Stimulated activated CD4-positive, alpha-beta T cell treated with anti-CD3 and anti-CD28 coated beads, Interleukin-12 subunit alpha, Interleukin-12 subunit beta, amount 100 ng/mL, for 24 hours (primary cell): ENCODE measurements at regions not wholly inside any gene's neighbourhood (a gene's known extent, or its start where the extent isn't known, plus 50 kb on each side); places are given as distances from the start of the nearest gene placed in this dataset.

Experiments used
- DNase-seq, 2 experiments: peaks; one replicate each; pipeline ENCODE4 v3.0.0-alpha.2; 2020; ENCODE audit warnings: low read depth in 2 of 2

GRCh38 chr2:128808462-128809258 lies 490.0 kb upstream of the HS6ST1 start:
- no peak for DNase-seq

- DNase-seq = no peak
Measured at GRCh38 chr2:128809259-128809636, 490.6 kb upstream of the HS6ST1 start.

- no peak for DNase-seq
Measured at GRCh38 chr2:128809880-128810279, 491.2 kb upstream of the HS6ST1 start.

DNA sequence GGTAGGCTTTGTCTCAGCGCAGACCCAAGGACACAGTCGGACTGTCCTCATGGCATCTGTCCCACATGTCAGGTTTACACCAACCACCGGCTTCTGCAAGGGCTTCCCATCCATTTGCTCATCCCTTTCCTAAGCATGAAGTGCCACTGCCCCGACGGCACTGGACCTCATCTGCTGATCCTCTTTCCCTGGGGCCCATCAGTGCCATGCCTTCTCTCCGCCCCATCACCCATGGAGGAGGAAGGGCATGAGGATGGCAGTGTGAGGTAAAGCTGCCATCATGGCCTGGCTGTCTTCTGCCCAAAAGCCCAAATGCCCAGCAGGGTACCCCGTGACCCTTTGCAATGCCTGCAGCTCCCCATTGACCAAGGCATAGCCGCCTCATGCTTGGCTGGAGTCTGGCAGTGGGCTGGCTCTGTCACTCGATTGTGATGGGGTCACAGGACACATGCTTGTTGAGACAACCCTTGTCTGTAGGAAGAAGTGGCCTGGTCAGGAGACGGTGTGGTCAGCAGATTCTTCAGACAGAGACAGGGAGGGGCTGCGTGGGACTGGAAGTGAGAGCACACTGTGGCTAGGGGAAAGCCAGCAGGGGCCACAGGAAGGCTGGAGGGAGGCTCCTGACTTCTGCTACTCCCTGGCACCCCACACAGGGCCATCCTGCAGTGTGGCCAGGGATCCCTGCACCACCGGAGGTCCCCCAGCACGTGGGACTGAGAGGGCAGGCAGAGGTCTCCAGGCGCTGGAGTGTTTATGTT lies 493.7 kb upstream of the HS6ST1 start:
- no peak for DNase-seq

GRCh38 chr2:128813352-128814034 lies 494.8 kb upstream of the HS6ST1 start:
- no peak for DNase-seq

DNA sequence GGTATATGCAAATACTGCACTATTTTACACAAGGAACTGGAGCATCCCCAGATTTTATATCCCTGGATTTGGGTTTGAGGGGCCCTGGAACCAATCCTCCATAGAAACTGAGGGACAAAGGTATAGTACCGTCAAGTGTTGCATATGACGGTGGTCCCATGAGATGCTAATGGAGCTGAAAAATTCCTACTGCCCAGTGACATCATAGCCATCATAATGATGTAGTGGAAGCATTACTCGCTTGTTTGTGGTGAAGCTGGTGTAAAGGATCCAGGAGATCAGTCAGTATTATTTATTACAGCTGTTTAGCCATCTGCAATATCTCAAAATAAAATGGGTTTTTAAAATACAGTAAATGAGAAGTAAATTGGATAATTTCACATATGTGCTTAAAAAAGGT lies 496.6 kb upstream of the HS6ST1 start:
- DNase-seq = no peak

DNA sequence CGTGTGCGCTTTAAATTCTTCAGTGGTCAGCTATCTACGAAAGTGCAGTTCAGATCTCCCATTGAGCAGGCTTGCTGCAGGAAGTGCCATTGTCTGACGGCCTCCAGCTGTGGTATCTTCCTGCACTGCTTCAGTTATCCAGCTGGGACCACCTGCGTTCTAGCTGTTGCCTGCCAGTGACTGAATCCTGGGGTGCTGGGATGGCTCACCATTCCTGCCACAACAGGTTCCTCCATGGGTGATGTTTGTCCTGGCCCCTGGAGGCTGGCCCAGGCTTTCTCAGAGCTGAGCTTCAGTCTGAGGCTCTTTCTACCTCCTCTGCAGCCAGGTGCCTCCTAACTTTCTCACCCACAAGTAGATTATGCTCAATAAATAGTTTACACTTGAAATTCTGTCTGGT lies 498.5 kb upstream of the HS6ST1 start:
- DNase-seq = no peak

DNA sequence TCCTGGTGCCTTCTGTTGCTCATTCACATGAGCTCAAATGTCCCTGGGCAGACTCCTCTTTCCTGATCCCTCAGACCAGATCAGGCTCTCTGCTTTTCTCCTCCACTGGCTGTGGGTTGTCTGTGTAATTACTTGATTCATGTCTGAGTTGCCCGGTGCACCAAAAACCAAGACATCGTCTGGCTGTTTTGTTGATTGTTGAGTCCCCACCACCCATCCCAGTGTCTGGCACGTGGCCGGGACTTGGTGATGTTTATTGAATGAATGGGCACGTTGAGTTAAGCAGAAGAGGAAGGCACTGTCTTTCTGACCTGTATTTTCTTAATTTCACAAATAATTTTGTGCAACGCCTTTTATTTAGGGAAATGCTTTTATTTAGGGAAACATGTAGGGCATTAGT lies 499.1 kb upstream of the HS6ST1 start:
- DNase-seq = no peak

DNA sequence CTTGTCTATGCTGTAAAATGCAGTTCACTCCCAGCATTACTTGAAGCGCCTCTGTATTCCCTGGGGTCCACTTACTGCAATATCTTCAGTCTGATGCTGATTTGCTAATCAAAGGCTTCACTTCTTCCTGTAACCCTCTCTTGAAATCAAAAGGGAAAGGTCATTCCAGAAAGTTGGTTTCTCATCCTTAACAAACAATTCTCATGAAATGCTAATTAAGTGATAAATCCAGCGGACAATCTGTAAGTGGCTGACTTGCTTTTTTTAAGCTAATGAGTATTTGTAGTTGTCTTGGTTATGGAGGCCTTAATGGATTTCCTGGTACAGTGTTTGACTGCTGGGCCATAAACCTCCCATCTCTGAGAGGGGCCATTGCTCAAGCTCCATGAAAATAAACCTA lies 499.6 kb upstream of the HS6ST1 start:
- no peak for DNase-seq

- DNase-seq = no peak
Measured at GRCh38 chr2:128818704-128819491, 500.2 kb upstream of the HS6ST1 start.

GRCh38 chr2:128820452-128820851 lies 501.8 kb upstream of the HS6ST1 start:
- no peak for DNase-seq

- DNase-seq = no peak
Measured at GRCh38 chr2:128821010-128821409, 502.3 kb upstream of the HS6ST1 start.

DNA sequence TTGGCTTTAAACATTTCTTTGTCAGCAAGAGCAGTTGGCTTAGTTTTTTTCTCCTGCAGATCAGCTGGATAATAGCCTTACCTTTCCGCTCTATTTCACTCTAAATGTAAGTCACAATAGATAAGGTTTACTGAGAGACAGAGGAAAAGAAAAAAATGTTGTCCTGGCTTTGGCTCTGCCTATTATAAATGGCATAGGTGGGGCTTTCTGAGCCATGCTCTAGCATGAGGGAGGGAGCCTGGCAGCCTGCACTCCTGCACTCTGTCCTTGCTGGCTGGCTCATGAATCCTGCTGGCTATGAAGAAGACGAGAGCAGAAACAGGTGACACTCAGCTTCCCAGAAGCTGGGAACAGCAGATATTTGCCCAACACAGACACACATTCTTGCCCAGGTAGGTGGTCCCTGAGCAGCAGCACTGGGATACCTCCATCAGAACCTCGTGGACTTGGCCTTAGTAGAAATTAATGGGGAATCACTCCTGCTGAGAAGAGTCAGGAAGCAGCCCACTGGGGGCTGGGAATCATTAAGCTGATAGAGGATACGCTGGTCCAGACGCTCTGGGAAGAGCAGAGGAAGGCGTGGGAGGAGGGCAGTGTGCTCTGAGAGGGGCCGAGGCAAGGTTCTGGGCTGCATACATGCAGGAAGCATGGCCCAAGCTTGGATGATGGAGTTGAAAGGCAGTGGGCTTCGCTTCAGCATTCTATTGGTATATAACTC lies 514.4 kb upstream of the HS6ST1 start:
- DNase-seq = no peak

DNA sequence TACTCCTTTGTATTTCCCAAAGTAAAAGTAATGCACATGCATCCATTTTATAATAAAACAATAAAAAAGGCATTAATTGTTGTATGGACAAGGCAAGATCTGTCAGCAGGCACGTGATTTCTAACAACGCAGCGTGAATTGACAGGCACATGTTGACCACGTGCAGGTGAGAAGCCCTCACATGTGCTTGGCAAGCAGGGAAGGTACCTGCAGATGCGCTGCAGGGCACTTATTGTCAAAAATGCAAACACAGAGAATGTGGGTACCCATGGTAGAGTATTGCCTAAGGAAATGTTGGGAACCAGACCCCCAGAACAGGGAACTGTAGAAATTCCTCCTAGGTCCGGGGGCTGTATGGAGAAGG lies 515.0 kb upstream of the HS6ST1 start:
- DNase-seq = no peak

DNA sequence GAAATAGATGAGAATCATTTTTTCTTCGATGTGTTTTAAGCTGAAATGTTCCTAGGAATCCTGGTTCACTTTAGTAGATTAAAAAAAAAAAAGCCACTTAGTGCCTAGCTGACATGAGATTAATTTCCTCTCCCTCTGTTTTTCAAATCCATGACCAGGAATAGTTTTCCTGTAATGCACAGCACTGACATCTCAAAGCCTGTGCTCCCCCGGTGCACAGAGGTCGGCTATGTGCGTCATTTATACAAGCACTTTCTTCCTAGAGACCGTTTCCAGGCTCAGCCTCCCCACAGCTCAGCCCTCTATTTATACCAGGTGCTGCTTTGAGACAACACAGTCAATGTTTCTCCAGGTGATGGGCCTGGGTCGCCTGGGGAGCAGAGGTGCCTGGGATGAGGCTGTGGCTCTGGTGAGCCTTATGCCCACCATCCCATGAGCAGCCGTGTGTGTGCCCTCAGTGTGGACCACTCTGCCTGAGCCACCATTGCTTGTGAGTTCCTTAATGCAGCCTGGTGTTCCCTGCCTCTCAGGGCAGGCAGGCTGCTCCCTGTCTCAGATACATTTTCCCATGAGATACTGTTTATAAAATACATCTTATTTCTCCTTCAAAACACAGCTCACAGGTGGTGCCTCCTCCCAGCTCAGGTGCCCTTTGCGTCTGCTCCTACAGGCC lies 515.7 kb upstream of the HS6ST1 start:
- DNase-seq = no peak

DNA sequence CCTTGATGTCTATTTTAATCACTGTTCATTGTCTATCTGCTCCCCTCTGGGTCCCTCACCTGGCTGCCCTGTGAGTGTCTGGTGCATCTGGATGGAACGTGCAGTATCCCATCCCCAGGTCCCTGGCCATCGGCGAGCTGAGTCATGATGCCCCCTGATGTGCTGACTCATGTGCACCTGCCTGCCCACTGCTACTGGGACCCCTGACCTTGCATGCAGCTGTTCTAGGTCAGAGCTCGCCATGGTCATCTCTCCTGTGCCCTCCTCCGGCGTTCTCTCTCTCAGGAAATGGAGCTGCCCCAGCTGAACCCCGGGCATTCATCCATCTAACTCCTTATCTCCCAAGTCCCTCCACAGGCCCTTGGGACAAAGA lies 516.2 kb upstream of the HS6ST1 start:
- DNase-seq = no peak

GRCh38 chr2:128835342-128835855 lies 516.7 kb upstream of the HS6ST1 start:
- DNase-seq = no peak

GRCh38 chr2:128835974-128836373 lies 517.3 kb upstream of the HS6ST1 start:
- DNase-seq = no peak

DNA sequence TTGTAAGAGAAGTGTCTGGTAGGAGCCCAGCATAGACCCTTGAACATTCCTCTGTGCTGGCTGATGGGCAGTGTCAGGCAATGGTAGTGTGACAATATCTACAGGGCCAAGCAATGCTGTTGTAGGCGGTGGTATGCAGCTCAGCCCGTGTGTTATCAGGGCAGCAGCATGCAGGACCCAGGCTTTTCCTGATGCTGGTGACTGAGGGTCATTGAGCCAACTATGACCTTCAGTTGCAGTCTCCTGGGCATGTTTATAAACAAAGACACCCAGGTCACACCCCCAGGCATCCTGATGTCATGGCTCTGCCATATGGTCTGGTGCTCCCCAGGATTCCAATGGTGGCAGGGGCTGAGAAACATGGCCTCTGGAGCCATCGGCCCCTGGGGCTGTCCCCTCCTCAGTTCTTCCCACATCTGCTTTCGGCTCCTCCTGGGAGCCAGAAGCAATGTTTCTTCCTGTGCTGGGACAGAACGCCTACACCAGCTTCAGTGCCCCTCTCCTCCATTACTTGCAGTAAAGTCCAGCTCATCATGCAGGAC lies 518.0 kb upstream of the HS6ST1 start:
- DNase-seq = no peak

- no peak for DNase-seq
Measured at GRCh38 chr2:128838244-128838643, 519.6 kb upstream of the HS6ST1 start.
